ENCODE measurements at regions not wholly inside any gene's neighbourhood (a gene's known extent, or its start where the extent isn't known, plus 50 kb on each side); places are given as distances from the start of the nearest gene placed in this dataset.
"Not testable (repeated sequence)": the region's sequence is repeated elsewhere in the genome, so short reads cannot be mapped to it uniquely, and the experiment has no call there.

DNA sequence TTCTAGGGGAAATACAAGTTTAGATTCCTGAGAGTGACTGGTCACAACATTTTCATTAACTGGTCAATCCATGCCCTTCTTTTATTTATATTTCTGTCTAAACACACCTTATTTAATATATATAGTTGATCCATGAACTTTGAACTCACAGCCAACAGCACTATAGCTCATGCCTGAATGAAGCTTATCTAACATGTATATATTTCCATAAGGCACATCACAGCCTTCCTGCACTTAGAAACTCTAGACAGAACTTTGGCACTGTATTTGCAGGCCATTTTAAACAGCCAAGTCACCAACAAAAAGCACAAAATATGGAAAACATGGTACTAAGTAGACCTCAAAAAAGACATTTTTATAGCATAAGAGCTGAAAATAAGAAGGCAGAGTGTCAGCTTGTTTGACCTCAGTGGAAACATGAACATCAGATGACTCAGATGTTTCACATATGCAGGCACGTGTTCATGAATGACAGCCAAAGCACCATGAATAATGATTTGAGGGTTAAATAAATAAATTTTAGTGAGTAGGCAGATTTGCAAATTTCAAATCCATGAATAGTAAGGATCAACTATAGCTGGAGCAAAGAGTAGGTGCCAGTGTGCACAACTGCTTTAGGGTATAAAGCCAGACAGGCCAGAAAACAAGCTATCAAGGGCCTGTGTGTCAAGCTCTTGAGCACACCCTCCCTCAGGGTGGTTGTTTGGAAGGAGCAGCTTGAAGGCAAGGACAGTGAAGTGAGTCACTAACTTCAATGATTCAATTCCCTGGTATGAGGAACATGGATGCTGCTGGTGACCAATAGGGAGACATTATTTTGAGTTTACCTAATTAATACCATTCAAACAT lies 88.9 kb upstream of the NT5E start:
- no peak for DNase-seq (ENCODE audit: low read depth in 2 of 3, low spot score in 2 of 3)

DNA sequence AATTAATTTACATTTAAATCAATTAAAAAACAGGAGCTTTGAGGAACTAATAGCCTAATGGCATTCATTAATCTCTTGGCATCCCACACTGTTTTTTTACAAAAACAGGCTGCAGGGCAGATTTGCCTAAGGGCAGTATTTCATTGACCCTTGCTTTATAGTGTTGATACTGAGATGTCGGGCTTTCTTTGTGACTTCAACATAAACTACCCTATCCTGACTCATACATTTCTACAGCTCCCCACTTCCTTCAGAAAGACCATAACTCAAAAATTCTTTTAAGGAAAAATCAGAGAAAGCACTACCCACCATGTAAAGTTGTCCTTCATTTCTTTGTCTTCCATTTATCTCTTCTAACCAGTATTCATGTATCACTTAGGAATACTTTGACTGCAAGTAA lies 92.2 kb upstream of the NT5E start:
- DNase-seq (ENCODE audit: low read depth in 2 of 3, low spot score in 2 of 3): no peak

DNA sequence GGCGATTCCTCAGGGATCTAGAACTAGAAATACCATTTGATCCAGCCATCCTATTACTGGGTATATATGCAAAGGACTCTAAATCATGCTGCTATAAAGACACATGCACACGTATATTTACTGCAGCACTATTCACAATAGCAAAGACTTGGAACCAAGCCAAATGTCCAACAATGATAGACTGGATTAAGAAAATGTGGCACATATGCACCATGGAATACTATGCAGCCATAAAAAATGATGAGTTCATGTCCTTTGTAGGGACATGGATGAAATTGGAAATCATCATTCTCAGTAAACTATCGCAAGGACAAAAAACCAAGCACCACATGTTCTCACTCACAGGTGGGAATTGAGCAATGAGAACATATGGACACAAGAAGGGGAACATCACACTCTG lies 93.1 kb upstream of the NT5E start:
- DNase-seq (ENCODE audit: low read depth in 2 of 3, low spot score in 2 of 3): not testable (repeated sequence)

DNA sequence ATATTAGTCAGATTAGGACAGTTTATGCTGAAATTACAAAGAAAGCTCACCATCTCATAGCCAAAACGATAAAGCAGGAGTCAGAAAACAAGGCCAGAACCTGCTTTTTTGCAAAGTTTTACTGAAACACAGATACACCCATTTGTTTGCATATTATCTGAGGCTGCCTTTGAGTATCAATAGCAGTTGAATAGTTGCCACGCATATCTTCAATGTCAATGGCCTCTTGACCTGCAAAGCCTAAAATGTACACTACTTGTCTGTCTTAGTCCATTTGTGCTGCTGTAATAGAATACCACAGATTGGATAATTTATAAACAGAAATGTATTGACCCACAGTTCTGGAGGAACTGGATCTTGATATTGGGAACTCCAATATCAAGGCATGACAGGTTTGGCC lies 94.1 kb upstream of the NT5E start:
- DNase-seq (ENCODE audit: low read depth in 2 of 3, low spot score in 2 of 3): no peak

DNA sequence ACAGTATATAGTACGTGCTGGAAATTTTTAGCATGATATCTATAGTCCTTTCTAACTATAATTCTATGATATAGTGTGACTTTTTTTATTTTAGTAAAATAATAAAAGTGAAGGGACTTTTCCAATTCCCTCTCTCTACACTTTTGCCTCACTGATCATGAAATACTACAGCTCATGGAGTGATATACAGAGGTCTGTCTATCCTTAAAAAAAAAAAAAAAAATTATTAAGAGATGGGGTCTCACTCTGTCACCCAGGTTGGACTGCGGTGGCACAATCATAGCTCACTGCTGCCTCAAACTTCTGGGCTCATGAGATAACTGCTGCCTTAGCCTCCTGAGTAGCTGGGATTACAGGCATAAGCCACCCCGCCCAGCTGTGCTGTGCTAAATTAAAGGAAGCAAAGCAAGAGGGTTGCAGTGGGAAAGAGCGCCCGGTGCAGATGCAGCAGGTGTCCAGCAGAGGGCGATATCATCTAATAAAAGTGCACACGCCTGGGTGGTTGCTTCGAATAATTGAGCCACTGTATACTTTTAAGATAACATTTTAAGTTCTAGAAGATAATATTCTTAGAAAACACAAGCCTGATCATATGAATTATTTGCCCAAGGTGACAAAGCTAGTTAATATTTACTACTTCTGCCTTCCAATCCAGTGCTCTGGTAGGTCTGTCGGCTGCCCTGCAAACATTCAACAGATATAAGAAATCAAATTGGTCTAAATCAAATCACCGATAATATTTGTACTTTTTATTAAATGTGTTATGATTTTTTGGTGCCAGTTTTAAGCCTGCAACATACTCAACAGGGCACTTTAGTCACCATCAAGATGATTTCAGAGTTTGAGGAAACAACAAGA lies 94.9 kb upstream of the NT5E start:
- DNase-seq (ENCODE audit: low read depth in 2 of 3, low spot score in 2 of 3): peak; percentile 10 to 73 (median 45)

DNA sequence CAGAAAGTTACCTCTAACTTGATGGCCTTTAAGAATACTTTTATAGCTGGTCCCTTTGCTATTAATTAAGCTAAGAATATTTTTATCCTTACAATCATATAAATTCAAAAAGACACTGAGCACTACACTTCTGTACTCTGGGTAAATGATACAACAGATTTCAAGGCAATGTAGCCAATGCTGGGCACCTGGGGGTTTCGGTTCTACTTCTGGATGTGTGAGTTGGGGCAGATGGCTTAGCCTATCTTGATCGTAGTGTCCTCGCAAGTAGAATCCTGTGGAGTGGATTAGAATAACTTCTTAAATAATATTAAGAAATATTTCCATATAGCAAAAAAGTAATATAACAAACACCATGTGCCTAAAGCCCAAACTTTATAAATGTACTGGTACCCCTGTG lies 96.9 kb upstream of the NT5E start:
- DNase-seq (ENCODE audit: low read depth in 2 of 3, low spot score in 2 of 3): no peak

DNA sequence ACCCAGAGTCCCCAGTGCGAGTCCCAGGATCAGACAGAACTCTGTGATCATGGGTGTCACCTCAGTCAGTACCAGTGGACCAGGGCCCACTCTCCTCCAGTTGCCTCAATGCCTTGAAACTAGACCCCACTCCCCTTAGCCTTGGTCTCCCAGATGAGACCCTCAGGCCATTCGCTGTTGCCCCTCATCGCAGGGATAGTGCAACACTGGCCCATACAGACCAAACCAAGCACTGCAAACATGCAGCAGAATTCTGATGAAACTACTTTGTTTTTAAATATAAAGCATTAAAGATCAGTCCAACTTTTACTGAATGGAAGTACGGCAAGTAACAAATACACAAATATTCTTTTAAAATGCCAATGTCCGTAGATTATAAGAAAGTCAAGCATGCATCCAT lies 101.2 kb upstream of the NT5E start:
- DNase-seq (ENCODE audit: low read depth in 2 of 3, low spot score in 2 of 3): no peak

DNA sequence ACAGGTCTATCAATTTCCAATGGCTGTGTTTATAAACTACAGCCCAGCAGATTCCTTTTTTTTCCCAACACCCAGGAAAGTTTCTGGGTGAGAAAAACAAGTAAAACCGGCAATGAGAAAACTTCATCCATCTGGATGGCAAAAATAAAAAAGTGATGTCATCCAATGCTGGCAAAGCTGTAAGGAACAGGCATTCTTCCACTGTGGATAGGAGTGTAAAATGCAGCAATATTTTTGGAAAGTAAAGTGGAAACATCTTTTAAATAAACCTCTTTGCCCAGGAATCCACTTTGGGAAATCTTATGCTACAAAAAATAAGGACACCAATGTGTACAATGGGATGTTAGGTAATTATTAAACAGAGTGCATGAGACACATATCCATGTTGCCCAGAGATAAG lies 102.1 kb upstream of the NT5E start:
- no peak for DNase-seq (ENCODE audit: low read depth in 2 of 3, low spot score in 2 of 3)

DNA sequence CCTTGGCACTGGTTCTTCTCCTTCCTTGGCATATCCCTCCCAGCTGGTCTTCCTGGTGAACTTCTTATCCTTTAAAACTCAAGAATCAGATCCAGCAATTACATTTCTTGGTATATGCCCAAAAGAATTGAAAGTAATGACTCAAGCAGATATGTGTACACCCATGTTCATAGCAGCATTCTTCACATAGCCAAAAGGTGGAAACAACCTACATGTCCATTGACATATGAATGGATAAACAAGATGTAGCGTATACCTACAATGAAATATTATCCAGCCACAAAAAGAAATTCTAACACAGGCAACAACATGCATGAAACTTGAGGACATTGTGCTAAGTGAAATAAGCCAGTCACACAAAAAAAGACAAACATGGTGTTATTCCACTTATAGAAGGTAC lies 103.7 kb upstream of the NT5E start:
- DNase-seq (ENCODE audit: low read depth in 2 of 3, low spot score in 2 of 3): no peak

DNA sequence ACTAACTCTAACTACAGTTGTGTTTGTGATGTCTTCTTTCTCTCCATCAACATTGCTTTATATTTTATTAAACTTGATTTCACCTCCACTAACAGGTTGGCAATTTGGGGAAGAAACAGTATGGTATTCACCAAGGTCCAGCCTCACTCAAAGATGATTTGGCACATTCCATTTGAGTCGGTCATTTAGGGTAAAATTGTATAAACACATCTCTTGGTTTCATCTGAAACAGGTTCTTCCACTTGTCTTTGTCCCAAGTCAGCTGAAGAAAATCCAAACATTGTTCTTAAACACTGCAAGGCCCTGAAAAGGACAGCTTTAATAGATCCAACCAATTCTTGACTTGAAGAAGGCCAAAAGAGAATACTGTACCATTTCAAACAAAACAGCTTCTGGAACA lies 104.9 kb upstream of the NT5E start:
- DNase-seq (ENCODE audit: low read depth in 2 of 3, low spot score in 2 of 3): no peak

DNA sequence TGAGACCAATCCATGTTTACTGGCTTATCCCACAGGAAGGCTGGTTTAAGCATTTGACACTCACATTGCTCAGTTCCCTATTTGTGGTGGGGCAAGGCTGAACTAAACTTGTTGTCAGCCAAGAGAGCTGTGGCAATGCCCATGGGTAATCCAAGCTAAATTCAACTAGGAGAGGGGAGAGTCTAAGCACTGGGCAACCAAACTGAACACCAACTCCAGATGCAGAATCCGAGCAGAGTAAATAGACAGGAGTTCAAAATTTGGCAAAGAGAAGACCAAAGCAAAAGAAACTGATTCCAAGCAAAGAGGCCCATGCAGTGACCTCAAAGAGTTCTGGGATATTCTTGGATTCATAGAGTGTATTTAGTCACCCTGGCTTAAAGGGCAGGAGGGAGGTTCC lies 106.5 kb upstream of the NT5E start:
- no peak for DNase-seq (ENCODE audit: low read depth in 2 of 3, low spot score in 2 of 3)

DNA sequence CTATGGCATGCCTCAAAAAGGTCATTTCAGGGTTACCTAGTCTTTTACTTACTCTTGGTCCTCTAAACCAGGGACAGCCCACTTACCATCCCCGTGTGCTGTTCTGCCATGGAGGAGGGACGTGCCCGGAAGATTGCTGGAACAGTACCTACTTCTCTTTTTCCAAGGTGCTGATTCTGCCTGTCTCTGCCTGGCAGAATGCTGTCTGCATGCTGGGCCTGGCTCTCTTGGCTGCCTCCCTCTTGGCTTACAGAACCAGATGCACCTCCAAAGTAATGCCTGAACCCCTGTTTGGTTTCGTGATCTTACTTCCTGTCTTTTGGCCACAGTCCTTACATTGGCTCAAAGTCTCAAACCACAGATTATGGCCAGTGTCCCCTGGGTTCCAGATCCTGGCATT lies 120.7 kb upstream of the NT5E start:
- DNase-seq (ENCODE audit: low read depth in 2 of 3, low spot score in 2 of 3): no peak

DNA sequence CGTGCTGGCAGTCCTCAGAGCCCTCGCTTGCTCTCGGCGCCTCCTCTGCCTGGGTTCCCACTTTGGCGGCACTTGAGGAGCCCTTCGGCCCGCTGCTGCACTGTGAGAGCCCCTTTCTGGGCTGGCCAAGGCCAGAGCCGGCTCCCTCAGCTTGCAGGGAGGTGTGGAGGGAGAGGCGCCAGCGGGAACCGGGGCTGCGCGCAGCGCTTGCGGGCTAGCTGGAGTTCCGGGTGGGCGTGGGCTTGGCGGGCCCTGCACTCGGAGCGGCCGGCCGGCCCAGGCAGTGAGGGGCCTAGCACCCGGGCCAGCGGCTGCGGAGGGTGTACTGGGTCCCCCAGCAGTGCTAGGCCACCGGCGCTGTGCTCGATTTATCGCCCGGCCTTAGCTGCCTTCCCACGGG lies 124.1 kb upstream of the NT5E start:
- not testable (repeated sequence) for DNase-seq (ENCODE audit: low read depth in 2 of 3, low spot score in 2 of 3)

DNA sequence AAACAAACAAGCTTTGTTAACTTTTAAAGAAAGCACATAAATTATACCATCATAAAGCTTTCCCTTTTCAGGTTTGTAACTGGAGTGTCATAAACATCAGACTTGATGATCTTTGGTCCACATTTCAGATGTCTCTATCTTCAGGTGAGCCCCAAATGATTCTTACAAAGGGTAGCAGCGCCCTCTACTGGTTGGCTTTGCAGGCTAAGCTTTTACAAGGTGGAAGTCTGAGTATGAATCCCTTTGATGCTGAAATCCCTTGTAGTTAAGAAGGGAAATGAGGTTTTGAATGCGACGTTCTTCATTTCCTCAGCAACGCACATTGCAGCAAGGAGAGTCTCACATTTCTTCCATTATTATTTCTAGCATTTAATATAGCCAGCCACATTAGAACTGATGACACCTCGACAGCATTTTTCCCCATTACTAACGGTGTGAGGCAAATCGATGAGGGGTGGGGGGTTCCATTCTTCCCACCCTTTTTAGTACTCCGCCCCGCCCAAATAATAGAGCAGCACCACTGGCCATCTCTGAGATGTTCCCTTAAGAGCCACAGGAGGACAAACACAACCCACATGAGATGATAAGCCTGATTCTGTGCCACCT lies 126.3 kb upstream of the NT5E start:
- DNase-seq (ENCODE audit: low read depth in 2 of 3, low spot score in 2 of 3): peak; percentile 6 to 77 (median 36)

DNA sequence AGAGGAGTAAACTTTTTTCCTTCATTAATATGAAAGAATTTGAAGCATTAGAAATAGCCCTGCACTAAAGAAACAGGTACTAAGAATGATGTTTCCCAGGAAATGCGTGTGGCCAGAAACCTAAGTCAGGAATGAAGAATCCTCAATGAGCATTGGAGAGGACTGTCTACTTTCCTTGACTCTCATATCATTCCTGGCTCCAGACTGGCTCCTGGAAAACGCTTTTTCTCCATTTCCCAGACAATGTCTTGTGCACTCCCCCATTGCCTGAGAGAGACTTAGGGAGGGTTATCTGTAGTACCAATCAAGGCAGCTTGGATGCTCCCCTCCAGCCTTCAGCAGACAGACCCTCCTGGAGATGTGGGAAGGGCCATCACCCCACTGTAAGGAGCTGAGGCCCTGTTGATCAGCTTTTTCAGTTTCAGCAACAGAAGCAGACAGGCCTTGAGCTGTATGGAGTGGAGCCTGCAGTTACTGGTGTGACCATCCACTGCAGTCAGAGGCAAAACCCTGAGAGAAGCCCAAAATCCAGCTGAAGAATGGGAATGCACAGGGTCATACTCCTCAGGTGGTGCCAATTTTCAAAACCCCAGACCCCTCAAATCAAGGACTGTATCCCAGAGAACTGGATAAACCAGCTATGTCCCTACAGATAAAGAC lies 127.3 kb upstream of the NT5E start:
- DNase-seq (ENCODE audit: low read depth in 2 of 3, low spot score in 2 of 3): no peak

DNA sequence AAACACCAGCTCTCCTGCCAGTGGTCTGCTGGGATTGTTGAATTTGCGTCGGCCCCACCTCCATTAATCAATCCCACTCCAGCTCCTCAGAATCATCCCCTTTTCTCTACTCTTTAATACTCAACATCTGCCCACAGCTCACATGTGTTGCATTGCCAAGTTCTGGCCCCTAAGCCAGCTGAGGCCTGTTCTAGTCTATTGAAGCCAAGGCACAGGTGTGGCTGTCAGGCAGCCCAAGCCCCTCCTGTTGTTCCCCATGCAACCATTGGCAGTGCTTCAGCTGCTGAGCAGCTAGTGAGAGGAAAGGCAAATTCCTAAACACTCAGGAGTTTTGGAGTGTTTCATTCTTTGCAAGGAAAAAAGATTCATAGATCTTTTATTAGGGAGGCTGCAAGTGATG lies 128.0 kb upstream of the NT5E start:
- DNase-seq (ENCODE audit: low read depth in 2 of 3, low spot score in 2 of 3): no peak

DNA sequence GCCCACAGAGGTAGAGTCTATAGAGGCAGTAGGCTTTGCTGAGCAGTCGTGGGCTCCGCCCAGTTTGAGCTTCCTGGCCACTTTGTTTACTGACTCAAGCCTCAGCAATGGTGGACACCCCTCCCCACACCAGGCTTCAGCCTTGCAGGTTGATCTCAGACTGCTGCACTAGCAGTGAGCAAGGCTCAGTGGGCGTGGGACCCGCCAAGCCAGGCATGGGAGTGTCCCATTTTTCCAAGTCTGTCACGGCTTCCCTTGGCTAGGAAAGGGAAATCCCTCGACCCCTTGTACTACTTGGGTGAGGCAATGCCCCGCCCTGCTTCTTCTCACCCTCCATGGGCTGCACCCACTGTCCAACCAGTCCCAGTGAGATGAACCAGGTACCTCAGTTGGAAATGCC lies 135.3 kb upstream of the NT5E start:
- DNase-seq (ENCODE audit: low read depth in 2 of 3, low spot score in 2 of 3): no peak

DNA sequence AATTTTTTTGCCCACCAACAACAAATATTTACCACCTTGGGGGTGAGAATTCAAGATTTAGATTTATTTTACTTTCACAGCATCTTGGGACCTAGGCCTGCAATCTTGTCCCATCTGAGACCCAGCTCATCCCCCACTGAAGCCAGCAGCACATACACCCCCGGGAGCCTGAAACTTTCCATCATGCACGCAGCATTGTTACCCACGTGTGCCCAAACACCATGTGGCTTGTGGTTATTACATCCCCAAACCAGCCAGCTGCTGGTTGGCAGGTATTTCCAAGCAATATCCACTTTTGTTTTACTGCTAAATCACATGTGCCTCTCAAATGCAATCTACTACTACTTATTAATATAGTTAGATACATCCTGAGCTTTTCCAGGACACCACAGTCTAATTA lies 149.3 kb upstream of the NT5E start:
- DNase-seq (ENCODE audit: low read depth in 2 of 3, low spot score in 2 of 3): no peak

DNA sequence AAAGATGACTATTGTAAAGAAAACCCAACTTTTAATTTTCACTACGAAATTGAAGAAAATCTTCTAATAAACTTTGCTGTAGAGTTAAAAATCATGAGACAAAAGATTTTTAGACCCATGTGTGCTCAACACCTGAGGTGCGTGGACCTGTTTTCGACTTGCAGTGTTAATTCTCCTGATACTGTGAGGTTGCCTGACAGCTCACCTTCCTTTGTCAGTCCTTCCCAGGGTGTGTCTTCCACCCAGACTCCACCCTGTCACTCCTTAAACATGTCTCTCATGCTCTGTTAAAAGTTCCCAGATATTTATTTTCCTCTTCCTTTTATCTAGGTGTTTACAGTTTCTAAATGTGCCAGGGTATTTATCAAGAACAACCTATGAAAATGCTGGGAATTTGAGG lies 151.3 kb upstream of the NT5E start:
- DNase-seq (ENCODE audit: low read depth in 2 of 3, low spot score in 2 of 3): no peak

DNA sequence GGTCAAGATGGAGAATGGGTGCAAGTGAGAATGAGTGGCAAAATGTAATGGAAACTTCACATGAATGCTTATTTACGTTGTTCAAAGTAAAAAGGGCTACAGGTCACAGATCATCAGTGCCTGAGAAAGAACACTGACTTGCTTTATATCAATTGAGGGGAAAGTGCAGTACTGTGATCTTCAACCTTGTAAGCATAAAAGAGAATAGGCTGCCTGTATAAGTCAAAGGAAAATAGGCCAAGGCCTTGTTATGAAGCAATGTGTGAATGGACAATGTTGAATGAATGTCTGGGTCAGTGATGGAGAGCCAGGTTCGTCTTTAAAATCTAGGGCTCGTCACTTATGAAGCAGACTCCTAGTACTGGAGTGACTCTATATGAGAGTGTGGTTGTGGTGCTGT lies 158.6 kb upstream of the NT5E start:
- no peak for DNase-seq (ENCODE audit: low read depth in 2 of 3, low spot score in 2 of 3)

DNA sequence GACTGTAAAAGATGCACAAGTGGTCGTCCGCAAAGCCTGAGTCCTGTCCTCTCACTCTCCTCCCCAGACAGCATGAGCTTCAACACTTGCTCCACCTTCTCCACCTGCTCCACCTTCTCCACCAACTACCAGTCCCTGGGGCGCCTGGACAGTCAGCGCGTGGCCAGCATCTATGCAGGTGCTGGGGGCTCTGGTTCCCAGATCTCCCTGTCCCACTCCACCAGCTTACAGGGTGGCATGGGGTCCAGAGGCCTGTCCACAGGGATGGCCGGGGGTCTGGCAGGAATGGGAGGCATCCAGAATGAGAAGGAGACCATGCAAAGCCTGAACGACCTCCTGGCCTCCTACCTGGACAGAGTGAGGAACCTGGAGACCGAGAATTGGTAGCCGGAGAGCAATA lies 162.2 kb upstream of the NT5E start:
- no peak for DNase-seq (ENCODE audit: low read depth in 2 of 3, low spot score in 2 of 3)

All from hematopoietic multipotent progenitor cell (in vitro differentiated cells).